ENCODE measurements at regions not wholly inside any gene's neighbourhood (a gene's known extent, or its start where the extent isn't known, plus 50 kb on each side); places are given as distances from the start of the nearest gene placed in this dataset.
"Not testable (repeated sequence)": the region's sequence is repeated elsewhere in the genome, so short reads cannot be mapped to it uniquely, and the experiment has no call there.

- no peak overlapping the region for H3K27ac ChIP-seq (ENCODE audit: low read depth, low read length)
- H3F3A ChIP-seq (ENCODE audit: control insufficient read depth, insufficient read depth) = no peaks in the 10 kb centered on the region
- H3K9me3 ChIP-seq (ENCODE audit: control insufficient read depth, insufficient read depth, low read length) = peaks cover under 1% of the 10 kb centered on the region; the same call in 1 of the 2 replicates
- H3K9me2 ChIP-seq (replicated peaks; ENCODE audit: control insufficient read depth, low read length) = no peaks in the 10 kb centered on the region
- no peaks in the 10 kb centered on the region for H3K4me1 ChIP-seq (ENCODE audit: control insufficient read depth, low read length)
- H3K79me2 ChIP-seq (ENCODE audit: control insufficient read depth, low read length) = no peaks in the 10 kb centered on the region
- no peaks in the 10 kb centered on the region for H4K20me1 ChIP-seq (ENCODE audit: control insufficient read depth, insufficient read depth, low read depth, low read length)
- no peak for TF ChIP-seq EZH2phosphoT487 (IDR thresholded peaks at IDR 0.05; ENCODE audit: borderline replicate concordance, low read length)
- TF ChIP-seq CTCF (IDR thresholded peaks at IDR 0.05; ENCODE audit: low read depth, low read length, poor library complexity, severe bottlenecking) = no peak
- H3K36me3 ChIP-seq (ENCODE audit: control insufficient read depth, low read length) = no peaks in the 10 kb centered on the region
- no peak overlapping the region for H3K4me2 ChIP-seq (ENCODE audit: low read length)
- no peaks in the 10 kb centered on the region for H3K27me3 ChIP-seq (ENCODE audit: control insufficient read depth, low read length)
- no peak overlapping the region for H3K4me3 ChIP-seq (ENCODE audit: low read length)
Measured at GRCh38 chr9:65404232-65405006, 119.4 kb upstream of the FOXD4L5 start.

- Histone ChIP-seq H3K79me2 (ENCODE audit: control insufficient read depth, low read length) (no peaks in the 10 kb centered on the region), H3K27me3 (ENCODE audit: control insufficient read depth, low read length) (no peaks in the 10 kb centered on the region), H3K9me2 (replicated peaks; ENCODE audit: control insufficient read depth, low read length) (no peaks in the 10 kb centered on the region), H3K4me2 (ENCODE audit: low read length) (no peak overlapping the region), H3K27ac (ENCODE audit: low read depth, low read length) (no peak overlapping the region), H3F3A (ENCODE audit: control insufficient read depth, insufficient read depth) (no peaks in the 10 kb centered on the region), H3K9me3 (ENCODE audit: control insufficient read depth, insufficient read depth, low read length) (no peaks in the 10 kb centered on the region; the same call in 1 of the 2 replicates), H3K4me1 (ENCODE audit: control insufficient read depth, low read length) (no peaks in the 10 kb centered on the region), H3K36me3 (ENCODE audit: control insufficient read depth, low read length) (no peaks in the 10 kb centered on the region), H4K20me1 (ENCODE audit: control insufficient read depth, insufficient read depth, low read depth, low read length) (no peaks in the 10 kb centered on the region), H3K4me3 (ENCODE audit: low read length) (no peak overlapping the region)
- TF ChIP-seq CTCF (IDR thresholded peaks at IDR 0.05; ENCODE audit: low read depth, low read length, poor library complexity, severe bottlenecking) (no peak), EZH2phosphoT487 (IDR thresholded peaks at IDR 0.05; ENCODE audit: borderline replicate concordance, low read length) (no peak)
Measured at GRCh38 chr9:65403721-65404120, 118.7 kb upstream of the FOXD4L5 start.

- H3K79me2 ChIP-seq (ENCODE audit: control insufficient read depth, low read length); H3K27ac ChIP-seq (ENCODE audit: low read depth, low read length); H3K27me3 ChIP-seq (ENCODE audit: control insufficient read depth, low read length); H4K20me1 ChIP-seq (ENCODE audit: control insufficient read depth, insufficient read depth, low read depth, low read length); H3F3A ChIP-seq (ENCODE audit: control insufficient read depth, insufficient read depth); H3K4me3 ChIP-seq (ENCODE audit: low read length); H3K9me3 ChIP-seq (ENCODE audit: control insufficient read depth, insufficient read depth, low read length); H3K4me1 ChIP-seq (ENCODE audit: control insufficient read depth, low read length); H3K36me3 ChIP-seq (ENCODE audit: control insufficient read depth, low read length); H3K4me2 ChIP-seq (ENCODE audit: low read length); H3K9me2 ChIP-seq (replicated peaks; ENCODE audit: control insufficient read depth, low read length): not testable (repeated sequence)
Measured at GRCh38 chr9:65403072-65403471, 118.1 kb upstream of the FOXD4L5 start.

- H3K4me2 ChIP-seq (ENCODE audit: low read length); H3K9me3 ChIP-seq (ENCODE audit: control insufficient read depth, insufficient read depth, low read length); H3K27me3 ChIP-seq (ENCODE audit: control insufficient read depth, low read length): not testable (repeated sequence)
Measured at GRCh38 chr9:65402206-65402870, 117.3 kb upstream of the FOXD4L5 start.

GRCh38 chr9:65401456-65402045 lies 116.5 kb upstream of the FOXD4L5 start:
- not testable (repeated sequence) for H3F3A ChIP-seq (ENCODE audit: control insufficient read depth, insufficient read depth); H3K4me2 ChIP-seq (ENCODE audit: low read length); H3K36me3 ChIP-seq (ENCODE audit: control insufficient read depth, low read length); H3K9me2 ChIP-seq (replicated peaks; ENCODE audit: control insufficient read depth, low read length); H3K9me3 ChIP-seq (ENCODE audit: control insufficient read depth, insufficient read depth, low read length); H3K27me3 ChIP-seq (ENCODE audit: control insufficient read depth, low read length); H3K4me1 ChIP-seq (ENCODE audit: control insufficient read depth, low read length); H3K79me2 ChIP-seq (ENCODE audit: control insufficient read depth, low read length); H3K27ac ChIP-seq (ENCODE audit: low read depth, low read length); H4K20me1 ChIP-seq (ENCODE audit: control insufficient read depth, insufficient read depth, low read depth, low read length); H3K4me3 ChIP-seq (ENCODE audit: low read length)

More at GRCh38 chr9:65402206-65402870, 117.3 kb upstream of the FOXD4L5 start:
- H3K36me3 ChIP-seq (ENCODE audit: control insufficient read depth, low read length); H4K20me1 ChIP-seq (ENCODE audit: control insufficient read depth, insufficient read depth, low read depth, low read length); H3K79me2 ChIP-seq (ENCODE audit: control insufficient read depth, low read length); H3K27ac ChIP-seq (ENCODE audit: low read depth, low read length); H3K4me1 ChIP-seq (ENCODE audit: control insufficient read depth, low read length); H3K4me3 ChIP-seq (ENCODE audit: low read length); H3F3A ChIP-seq (ENCODE audit: control insufficient read depth, insufficient read depth); H3K9me2 ChIP-seq (replicated peaks; ENCODE audit: control insufficient read depth, low read length): not testable (repeated sequence)
